HEK293 (cell line): ENCODE measurements at regions not wholly inside any gene's neighbourhood (a gene's known extent, or its start where the extent isn't known, plus 50 kb on each side); places are given as distances from the start of the nearest gene placed in this dataset.

ENCODE experiments used
- CTCF ChIA-PET: fragments of 350-600 bp; formaldehyde crosslinking; extraction: SDS; loops from one replicate; lab custom pipeline; 2021; ENCODE audit warnings: antibody characterized with exemption; lab: Yijun Ruan, JAX
- POLR2A ChIA-PET: fragments of 300-600 bp; formaldehyde crosslinking; extraction: SDS; loops from one replicate; lab custom pipeline; 2020; ENCODE audit warnings: antibody characterized with exemption, inconsistent platforms; lab: Yijun Ruan, JAX
- H3K27ac ChIP-seq: fragments of 200-500 bp; sonication (Bioruptor generic); 2 replicates; pipeline ENCODE4 v1.5.1; 2014; ENCODE audit warnings: low read depth, low read length, control low read depth, inconsistent platforms; ENCODE audit errors: extremely low read depth
- H3K36me3 ChIP-seq, 2 experiments: fragments of 200-500 bp in 1 of 2; sonication (Bioruptor generic) in 1 of 2; 1 replicate in 1 of 2; 2 replicates in 1 of 2; pipeline ENCODE4 v1.5.1; 2014 to 2017; ENCODE audit warnings: inconsistent platforms in 2 of 2, low read length in 2 of 2; ENCODE audit not compliant: control insufficient read depth in 2 of 2, insufficient read depth in 1 of 2
- H3K4me1 ChIP-seq: fragments of 200-500 bp; sonication (Bioruptor generic); 2 replicates; pipeline ENCODE4 v1.5.1; 2014; ENCODE audit warnings: mild to moderate bottlenecking, low read length, inconsistent platforms; ENCODE audit not compliant: control insufficient read depth, insufficient read depth
- H3K4me3 ChIP-seq: 2 replicates; pipeline ENCODE4 v1.5.1; 2011; ENCODE audit warnings: low read depth, mild to moderate bottlenecking, control low read depth, low read length, moderate library complexity
- H3K9me3 ChIP-seq: fragments of 200-500 bp; sonication (Bioruptor generic); 2 replicates; pipeline ENCODE4 v1.5.1; 2014; ENCODE audit warnings: low read depth, low read length, inconsistent platforms; ENCODE audit not compliant: control insufficient read depth, insufficient read depth
- EGR2 ChIP-seq: fragments of 450-650 bp; formaldehyde crosslinking; IDR thresholded peaks from 2 replicates; pipeline ENCODE4 v1.5.1; 2016; ENCODE audit warnings: low read depth, missing biosample characterization, missing genetic modification characterization
- GLI4 ChIP-seq: fragments of 450-650 bp; formaldehyde crosslinking; IDR thresholded peaks from 2 replicates; pipeline ENCODE4 v1.5.1; 2016; ENCODE audit warnings: missing biosample characterization, missing genetic modification characterization
- OVOL3 ChIP-seq: fragments of 450-650 bp; formaldehyde crosslinking; IDR thresholded peaks from 2 replicates; pipeline ENCODE4 v1.5.1; 2016; ENCODE audit warnings: missing biosample characterization, missing genetic modification characterization
- TCF7L2 ChIP-seq: IDR thresholded peaks from 2 replicates; pipeline ENCODE4 v1.6.1; 2011; ENCODE audit warnings: low read depth, mild to moderate bottlenecking, inconsistent platforms, low read length, moderate library complexity, borderline replicate concordance
- ZBTB1 ChIP-seq: fragments of 450-650 bp; formaldehyde crosslinking; IDR thresholded peaks from 2 replicates; pipeline ENCODE4 v1.5.1; 2016; ENCODE audit warnings: missing biosample characterization, missing genetic modification characterization
- ZNF138 ChIP-seq: fragments of 450-650 bp; formaldehyde crosslinking; IDR thresholded peaks from 2 replicates; pipeline ENCODE4 v1.5.1; 2016; ENCODE audit warnings: missing biosample characterization, missing genetic modification characterization, borderline replicate concordance
- ZNF169 ChIP-seq: fragments of 450-650 bp; formaldehyde crosslinking; IDR thresholded peaks from 2 replicates; pipeline ENCODE4 v1.5.1; 2016; ENCODE audit warnings: missing biosample characterization, missing genetic modification characterization
- ZNF214 ChIP-seq: fragments of 450-650 bp; formaldehyde crosslinking; IDR thresholded peaks from 2 replicates; pipeline ENCODE4 v1.5.1; 2017; ENCODE audit warnings: missing biosample characterization, mild to moderate bottlenecking, missing genetic modification characterization, borderline replicate concordance
- ZNF223 ChIP-seq: fragments of 450-650 bp; formaldehyde crosslinking; IDR thresholded peaks from 2 replicates; pipeline ENCODE4 v1.5.1; 2016; ENCODE audit warnings: missing biosample characterization, missing genetic modification characterization
- ZNF239 ChIP-seq: fragments of 450-650 bp; formaldehyde crosslinking; IDR thresholded peaks from 2 replicates; pipeline ENCODE4 v1.5.1; 2016; ENCODE audit warnings: missing biosample characterization, missing genetic modification characterization
- ZNF280D ChIP-seq: fragments of 450-650 bp; formaldehyde crosslinking; IDR thresholded peaks from 2 replicates; pipeline ENCODE4 v1.5.1; 2016; ENCODE audit warnings: missing biosample characterization, missing genetic modification characterization
- ZNF335 ChIP-seq: fragments of 450-650 bp; formaldehyde crosslinking; conservative IDR thresholded peaks from 2 replicates; pipeline ENCODE4 v1.5.1; 2016; ENCODE audit warnings: missing biosample characterization, missing genetic modification characterization
- ZNF362 ChIP-seq: fragments of 450-650 bp; formaldehyde crosslinking; IDR thresholded peaks from 2 replicates; pipeline ENCODE4 v1.5.1; 2016; ENCODE audit warnings: missing biosample characterization, missing genetic modification characterization
- ZNF391 ChIP-seq: fragments of 450-650 bp; formaldehyde crosslinking; IDR thresholded peaks from 2 replicates; pipeline ENCODE4 v1.5.1; 2016; ENCODE audit warnings: low read depth, missing biosample characterization, missing genetic modification characterization, borderline replicate concordance
- ZNF473 ChIP-seq: fragments of 450-650 bp; formaldehyde crosslinking; IDR thresholded peaks from 2 replicates; pipeline ENCODE4 v1.5.1; 2017; ENCODE audit warnings: missing biosample characterization, missing genetic modification characterization
- ZNF513 ChIP-seq: fragments of 450-650 bp; IDR thresholded peaks from 2 replicates; pipeline ENCODE4 v1.5.1; 2018; ENCODE audit warnings: missing biosample characterization, missing genetic modification characterization
- ZNF521 ChIP-seq: fragments of 450-650 bp; formaldehyde crosslinking; IDR thresholded peaks from 2 replicates; pipeline ENCODE4 v1.5.1; 2017; ENCODE audit warnings: missing biosample characterization, mild to moderate bottlenecking, missing genetic modification characterization
- ZNF530 ChIP-seq: fragments of 450-650 bp; formaldehyde crosslinking; IDR thresholded peaks from 2 replicates; pipeline ENCODE4 v1.5.1; 2016; ENCODE audit warnings: low read depth, missing biosample characterization, missing genetic modification characterization
- ZNF585B ChIP-seq: fragments of 450-650 bp; formaldehyde crosslinking; IDR thresholded peaks from 2 replicates; pipeline ENCODE4 v1.5.1; 2016; ENCODE audit warnings: missing biosample characterization, missing genetic modification characterization
- ZNF600 ChIP-seq: fragments of 450-650 bp; formaldehyde crosslinking; IDR thresholded peaks from 2 replicates; pipeline ENCODE4 v1.5.1; 2016; ENCODE audit warnings: missing biosample characterization, missing genetic modification characterization
- ZNF621 ChIP-seq: fragments of 450-650 bp; formaldehyde crosslinking; IDR thresholded peaks from 2 replicates; pipeline ENCODE4 v1.5.1; 2017; ENCODE audit warnings: missing biosample characterization, missing genetic modification characterization
- ZNF629 ChIP-seq: fragments of 450-650 bp; formaldehyde crosslinking; IDR thresholded peaks from 2 replicates; pipeline ENCODE4 v1.5.1; 2017; ENCODE audit warnings: missing biosample characterization, missing genetic modification characterization
- ZNF704 ChIP-seq: fragments of 450-650 bp; formaldehyde crosslinking; IDR thresholded peaks from 2 replicates; pipeline ENCODE4 v1.5.1; 2016; ENCODE audit warnings: missing biosample characterization, missing genetic modification characterization
- ZNF76 ChIP-seq: fragments of 450-650 bp; formaldehyde crosslinking; IDR thresholded peaks from 2 replicates; pipeline ENCODE4; 2016; ENCODE audit warnings: low read depth, missing biosample characterization, missing genetic modification characterization, borderline replicate concordance
- ZSCAN18 ChIP-seq: fragments of 450-650 bp; formaldehyde crosslinking; IDR thresholded peaks from 2 replicates; pipeline ENCODE4 v1.5.1; 2016; ENCODE audit warnings: missing biosample characterization, missing genetic modification characterization

- CTCF ChIA-PET: interaction anchor here (0.6 to 1.4 kb wide), 4 partner anchors 10 to 300 kb away, joined by 3 to 4 read pairs (median 3); no protein-coding TSS in a partner anchor
- H3K9me3 ChIP-seq: no peaks in the 10 kb centered on the region; the same call in 1 of the 2 replicates
- H3K36me3 ChIP-seq: no peaks in the 10 kb centered on the region
- H3K4me3 ChIP-seq: no peak overlapping the region
- POLR2A ChIA-PET: no interaction called here
- no peak for TF ChIP-seq OVOL3 (tag by site-specific recombination)
- TF ChIP-seq ZNF521 (tag by site-specific recombination): no peak
- TF ChIP-seq ZNF223 (tag by site-specific recombination): no peak
- no peak for TF ChIP-seq ZNF473 (tag by site-specific recombination)
- TF ChIP-seq ZNF169 (tag by site-specific recombination): no peak
- no peak for TF ChIP-seq ZNF391 (tag by site-specific recombination)
- no peak for TF ChIP-seq ZNF214 (tag by site-specific recombination)
- TF ChIP-seq GLI4: no peak
- no peak overlapping the region for H3K27ac ChIP-seq
- H3K4me1 ChIP-seq: no peaks in the 10 kb centered on the region; the same call in 1 of the 2 replicates
Observed at GRCh38 chr19:30969591-30969990, 379.6 kb downstream of the TSHZ3 start.

- Histone ChIP-seq H3K36me3 (no peaks in the 10 kb centered on the region), H3K4me3 (no peak overlapping the region)
- POLR2A ChIA-PET: no interaction called here
- no peak for TF ChIP-seq ZSCAN18 (tag by site-specific recombination)
- TF ChIP-seq TCF7L2: no peak
- TF ChIP-seq OVOL3 (tag by site-specific recombination): no peak
- TF ChIP-seq ZNF138 (tag by site-specific recombination): no peak
- no peak for TF ChIP-seq EGR2
- no peak for TF ChIP-seq ZBTB1 (tag by site-specific recombination)
- no peak for TF ChIP-seq ZNF629 (tag by site-specific recombination)
- TF ChIP-seq ZNF335 (tag by site-specific recombination): no peak
- TF ChIP-seq ZNF76 (tag by site-specific recombination): no peak
- TF ChIP-seq ZNF513: no peak
- no peak for TF ChIP-seq GLI4
- no peak for TF ChIP-seq ZNF585B (tag by site-specific recombination)
- TF ChIP-seq ZNF704 (tag by site-specific recombination): no peak
- TF ChIP-seq ZNF280D (tag by site-specific recombination): no peak
- no peak for TF ChIP-seq ZNF239 (tag by site-specific recombination)
- no peak for TF ChIP-seq ZNF621 (tag by site-specific recombination)
- TF ChIP-seq ZNF600 (tag by site-specific recombination): no peak
- TF ChIP-seq ZNF530 (tag by site-specific recombination): no peak
- TF ChIP-seq ZNF362 (tag by site-specific recombination): no peak
- TF ChIP-seq, all 188 proteins: peak for 0
- H3K4me1 ChIP-seq: no peaks in the 10 kb centered on the region; the same call in 1 of the 2 replicates
- no peak overlapping the region for H3K27ac ChIP-seq
- no peaks in the 10 kb centered on the region; the same call in 1 of the 2 replicates for H3K9me3 ChIP-seq
- CTCF ChIA-PET: interaction anchor here (0.6 to 1.4 kb wide), 4 partner anchors 132 to 299 kb away, joined by 3 to 4 read pairs (median 3); no protein-coding TSS in a partner anchor
Observed at GRCh38 chr19:30968841-30969399, 380.3 kb downstream of the TSHZ3 start.
